Testis (tissue), 2 donors: ENCODE measurements at regions not wholly inside any gene's neighbourhood (a gene's known extent, or its start where the extent isn't known, plus 50 kb on each side); places are given as distances from the start of the nearest gene placed in this dataset.

Experiments used
- POLR2A ChIP-seq: fragments of 450-650 bp; IDR thresholded peaks from one replicate; pipeline ENCODE4 v1.6.1; 2017; ENCODE audit warnings: antibody characterized with exemption, mild to moderate bottlenecking, moderate library complexity
- TF ChIP-seq, protein P1 (sequence below), 3 experiments: fragments of 450-650 bp in 2 of 3; fragments of 200-600 bp in 1 of 3; sonication (generic) in 1 of 3; IDR thresholded peaks; one replicate each; pipeline ENCODE4 v1.5.1; 2016 to 2019; ENCODE audit warnings: antibody characterized with exemption in 3 of 3, mild to moderate bottlenecking in 2 of 3, moderate library complexity in 1 of 3

DNA sequence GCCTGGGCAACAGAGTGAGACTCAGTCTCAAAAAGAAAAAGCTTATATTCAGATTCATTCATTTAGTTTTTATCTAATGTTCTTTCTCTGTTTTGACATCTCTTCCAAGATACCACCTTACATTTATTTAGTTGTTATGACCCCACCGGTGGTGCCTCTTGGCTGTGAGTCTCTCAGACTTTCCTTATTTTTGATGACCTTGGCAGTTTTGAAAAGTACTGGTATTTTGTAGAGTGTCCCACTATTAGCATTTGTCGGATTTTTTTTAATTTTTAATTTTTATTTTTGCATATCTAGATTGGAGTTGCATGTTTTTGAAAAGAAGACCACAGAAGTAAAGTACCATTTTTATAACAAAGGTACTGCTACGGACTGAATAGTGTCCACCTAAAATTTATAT lies 351.7 kb upstream of the KYNU start:
- TF ChIP-seq, protein P1, sequence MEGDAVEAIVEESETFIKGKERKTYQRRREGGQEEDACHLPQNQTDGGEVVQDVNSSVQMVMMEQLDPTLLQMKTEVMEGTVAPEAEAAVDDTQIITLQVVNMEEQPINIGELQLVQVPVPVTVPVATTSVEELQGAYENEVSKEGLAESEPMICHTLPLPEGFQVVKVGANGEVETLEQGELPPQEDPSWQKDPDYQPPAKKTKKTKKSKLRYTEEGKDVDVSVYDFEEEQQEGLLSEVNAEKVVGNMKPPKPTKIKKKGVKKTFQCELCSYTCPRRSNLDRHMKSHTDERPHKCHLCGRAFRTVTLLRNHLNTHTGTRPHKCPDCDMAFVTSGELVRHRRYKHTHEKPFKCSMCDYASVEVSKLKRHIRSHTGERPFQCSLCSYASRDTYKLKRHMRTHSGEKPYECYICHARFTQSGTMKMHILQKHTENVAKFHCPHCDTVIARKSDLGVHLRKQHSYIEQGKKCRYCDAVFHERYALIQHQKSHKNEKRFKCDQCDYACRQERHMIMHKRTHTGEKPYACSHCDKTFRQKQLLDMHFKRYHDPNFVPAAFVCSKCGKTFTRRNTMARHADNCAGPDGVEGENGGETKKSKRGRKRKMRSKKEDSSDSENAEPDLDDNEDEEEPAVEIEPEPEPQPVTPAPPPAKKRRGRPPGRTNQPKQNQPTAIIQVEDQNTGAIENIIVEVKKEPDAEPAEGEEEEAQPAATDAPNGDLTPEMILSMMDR (IDR thresholded peaks at IDR 0.05) = no peak
- no peak for TF ChIP-seq POLR2A
